Keratinocyte (primary cell): ENCODE measurements at regions not wholly inside any gene's neighbourhood (a gene's known extent, or its start where the extent isn't known, plus 50 kb on each side); places are given as distances from the start of the nearest gene placed in this dataset.
A peak's percentile ranks its signal among the peaks of the same experiment; 100 is the strongest.

Experiments used
- DNase-seq: peaks from one replicate; pipeline ENCODE4 v3.0.0-alpha.2; 2011; ENCODE audit warnings: low read depth, missing footprints, low spot score
- FAIRE-seq: peaks from 2 replicates; lab custom pipeline; 2011; peaks lifted over from hg19 to GRCh38; lab: Jason Lieb, UNC
- H2AFZ ChIP-seq: 2 replicates; pipeline ENCODE4 v1.6.0; 2012; ENCODE audit warnings: low read length, control low read depth, inconsistent platforms; ENCODE audit not compliant: control insufficient read depth
- H3K27ac ChIP-seq: 2 replicates; pipeline ENCODE4 v1.5.1; 2011; ENCODE audit warnings: low read length; ENCODE audit not compliant: control insufficient read depth, insufficient read depth
- H3K27me3 ChIP-seq: 3 replicates; pipeline ENCODE4 v1.6.0; 2011; ENCODE audit warnings: low read length; ENCODE audit not compliant: control insufficient read depth, insufficient read depth; ENCODE audit errors: extremely low read depth
- H3K36me3 ChIP-seq, 2 experiments: 2 replicates in 1 of 2; 3 replicates in 1 of 2; pipeline ENCODE4 v1.5.1; 2011; ENCODE audit warnings: low read length in 2 of 2, mild to moderate bottlenecking in 1 of 2; ENCODE audit not compliant: control insufficient read depth in 2 of 2, insufficient read depth in 2 of 2; ENCODE audit errors: extremely low read depth in 1 of 2
- H3K4me1 ChIP-seq: 3 replicates; pipeline ENCODE4 v1.5.1; 2011; ENCODE audit warnings: low read length; ENCODE audit not compliant: control insufficient read depth, insufficient read depth; ENCODE audit errors: extremely low read depth
- H3K4me2 ChIP-seq: 3 replicates; pipeline ENCODE4 v1.6.0; 2011; ENCODE audit warnings: low read depth, low read length; ENCODE audit not compliant: control insufficient read depth, insufficient read depth; ENCODE audit errors: extremely low read depth
- H3K4me3 ChIP-seq, 3 experiments: fragments of 200-600 bp in 1 of 3; sonication (generic) in 1 of 3; 2 replicates in 2 of 3; 3 replicates in 1 of 3; pipeline ENCODE4 v1.5.1; 2011 to 2016; ENCODE audit warnings: low read length in 3 of 3, mild to moderate bottlenecking in 3 of 3, control low read depth in 2 of 3, inconsistent platforms in 1 of 3, low read depth in 1 of 3, mixed read lengths in 1 of 3, mixed run types in 1 of 3, moderate library complexity in 1 of 3; ENCODE audit not compliant: control insufficient read depth in 2 of 3, insufficient read depth in 2 of 3; ENCODE audit errors: extremely low read depth in 1 of 3
- H3K79me2 ChIP-seq: 2 replicates; pipeline ENCODE4 v1.6.0; 2012; ENCODE audit warnings: low read length; ENCODE audit not compliant: control insufficient read depth, insufficient read depth
- H3K9ac ChIP-seq: 3 replicates; pipeline ENCODE4 v1.6.0; 2011; ENCODE audit warnings: low read length; ENCODE audit not compliant: control insufficient read depth, insufficient read depth; ENCODE audit errors: extremely low read depth
- H3K9me1 ChIP-seq: 3 replicates; pipeline ENCODE4 v1.6.0; 2011; ENCODE audit warnings: low read length; ENCODE audit not compliant: control insufficient read depth, insufficient read depth; ENCODE audit errors: extremely low read depth
- H3K9me3 ChIP-seq: 2 replicates; pipeline ENCODE4 v1.5.1; 2012; ENCODE audit warnings: low read depth, low read length; ENCODE audit not compliant: control insufficient read depth
- H4K20me1 ChIP-seq: 3 replicates; pipeline ENCODE4 v1.6.0; 2011; ENCODE audit warnings: low read length; ENCODE audit not compliant: control insufficient read depth, insufficient read depth; ENCODE audit errors: extremely low read depth
- CTCF ChIP-seq, 3 experiments: IDR thresholded peaks in 1 of 3; conservative IDR thresholded peaks in 1 of 3; optimal IDR thresholded peaks in 1 of 3; 2 replicates in 2 of 3; 3 replicates in 1 of 3; pipeline versions ENCODE3 to v1.5.1; 2011; ENCODE audit warnings: low read length in 3 of 3, mild to moderate bottlenecking in 3 of 3, moderate library complexity in 2 of 3, control low read depth in 1 of 3, inconsistent platforms in 1 of 3; ENCODE audit not compliant: insufficient read depth in 2 of 3; ENCODE audit errors: extremely low read depth in 1 of 3
- EZH2 ChIP-seq: IDR thresholded peaks from one replicate; pipeline ENCODE4 v1.6.1; 2012; ENCODE audit warnings: inconsistent platforms, mild to moderate bottlenecking, low read length, moderate library complexity
- dilution Hi-C: fragments of 300-500 bp; cut with MboI; formaldehyde crosslinking; loops from one replicate; pipeline ENCODE4 v1.7.0; 2020; ENCODE audit warnings: low sequenced_read_pairs; ENCODE audit not compliant: extremely low pct_ligation_motif_present

GRCh38 chr17:72456075-72456474 lies 335.3 kb downstream of the SOX9 start:
- peaks cover 94% of the 10 kb centered on the region for H3K79me2 ChIP-seq

GRCh38 chr17:72457712-72458111 lies 336.9 kb downstream of the SOX9 start:
- peaks cover 4% of the 10 kb centered on the region for H3K9me1 ChIP-seq
- TF ChIP-seq CTCF (optimal IDR thresholded peaks at IDR 0.05 in 1 of 3, IDR thresholded peaks at IDR 0.05 in 1 of 3, conservative IDR thresholded peaks at IDR 0.05 in 1 of 3; ENCODE audit: extremely low read depth in 1 of 3, insufficient read depth in 2 of 3, low read length in 3 of 3) = no peak
- TF ChIP-seq EZH2 = no peak
- peaks cover 15% of the 10 kb centered on the region for H3K4me1 ChIP-seq
- no peak overlapping the region for H3K4me3 ChIP-seq
- dilution Hi-C loops = no loop called here
- H3K9me3 ChIP-seq = no peaks in the 10 kb centered on the region
- H2AFZ ChIP-seq = no peak overlapping the region
- FAIRE-seq (no peak), DNase-seq (no peak)
- H3K79me2 ChIP-seq = peaks cover 94% of the 10 kb centered on the region
- no peak overlapping the region for H3K27ac ChIP-seq
- no peaks in the 10 kb centered on the region for H4K20me1 ChIP-seq
- no peaks in the 10 kb centered on the region for H3K27me3 ChIP-seq
- H3K36me3 ChIP-seq = peaks cover 0 to 2% of the 10 kb centered on the region in 2 experiments
- H3K4me2 ChIP-seq = no peak overlapping the region
- no peak overlapping the region for H3K9ac ChIP-seq

More at GRCh38 chr17:72456075-72456474, 335.3 kb downstream of the SOX9 start:
- H3K27me3 ChIP-seq = no peaks in the 10 kb centered on the region
- H3K4me1 ChIP-seq = peaks cover 7% of the 10 kb centered on the region
- peaks cover 4% of the 10 kb centered on the region for H3K9me1 ChIP-seq
- H3K4me2 ChIP-seq = no peak overlapping the region
- no peaks in the 10 kb centered on the region for H4K20me1 ChIP-seq
- no peaks in the 10 kb centered on the region for H3K9me3 ChIP-seq
- peak; percentile 17 for FAIRE-seq
- no peak overlapping the region for H3K9ac ChIP-seq
- TF ChIP-seq EZH2 (no peak), CTCF (optimal IDR thresholded peaks at IDR 0.05 in 1 of 3, IDR thresholded peaks at IDR 0.05 in 1 of 3, conservative IDR thresholded peaks at IDR 0.05 in 1 of 3; ENCODE audit: extremely low read depth in 1 of 3, insufficient read depth in 2 of 3, low read length in 3 of 3) (no peak)
- no peak overlapping the region for H3K27ac ChIP-seq
- no peak overlapping the region for H3K4me3 ChIP-seq
- dilution Hi-C loops = no loop called here
- H3K36me3 ChIP-seq = peaks cover 2 to 4% of the 10 kb centered on the region in 2 experiments
- no peak for DNase-seq
- H2AFZ ChIP-seq = no peak overlapping the region
